ENCODE measurements at regions not wholly inside any gene's neighbourhood (a gene's known extent, or its start where the extent isn't known, plus 50 kb on each side); places are given as distances from the start of the nearest gene placed in this dataset.

GRCh38 chr5:175003531-175003930 lies 279.1 kb downstream of the MSX2 start:
- no peaks in the 10 kb centered on the region for H3K9me3 ChIP-seq (ENCODE audit: severe bottlenecking)
- no peak overlapping the region for H3K27ac ChIP-seq
- H3K27me3 ChIP-seq (ENCODE audit: insufficient read depth, low read depth, severe bottlenecking): peaks cover 83% of the 10 kb centered on the region
- H3K36me3 ChIP-seq: no peaks in the 10 kb centered on the region
- TF ChIP-seq CTCF (IDR thresholded peaks at IDR 0.05; ENCODE audit: low read depth, low read length): no peak
- no peak for DNase-seq
- no peak overlapping the region for H3K4me3 ChIP-seq (ENCODE audit: low read depth, low read length)

GRCh38 chr5:175001876-175002645 lies 277.7 kb downstream of the MSX2 start:
- no peak overlapping the region for H3K4me3 ChIP-seq (ENCODE audit: low read depth, low read length)
- no peak for DNase-seq
- no peak overlapping the region for H3K27ac ChIP-seq
- no peaks in the 10 kb centered on the region for H3K36me3 ChIP-seq
- peaks cover 81% of the 10 kb centered on the region for H3K27me3 ChIP-seq (ENCODE audit: insufficient read depth, low read depth, severe bottlenecking)
- H3K9me3 ChIP-seq (ENCODE audit: severe bottlenecking): no peaks in the 10 kb centered on the region
- no peak for TF ChIP-seq CTCF (IDR thresholded peaks at IDR 0.05; ENCODE audit: low read depth, low read length)

GRCh38 chr5:175001311-175001710 lies 276.9 kb downstream of the MSX2 start:
- Histone ChIP-seq H3K4me3 (ENCODE audit: low read depth, low read length) (no peak overlapping the region), H3K36me3 (no peaks in the 10 kb centered on the region), H3K27me3 (ENCODE audit: insufficient read depth, low read depth, severe bottlenecking) (peaks cover 79% of the 10 kb centered on the region), H3K27ac (no peak overlapping the region), H3K9me3 (ENCODE audit: severe bottlenecking) (no peaks in the 10 kb centered on the region)
- no peak for DNase-seq
- TF ChIP-seq CTCF (IDR thresholded peaks at IDR 0.05; ENCODE audit: low read depth, low read length): no peak

- H3K27me3 ChIP-seq (ENCODE audit: insufficient read depth, low read depth, severe bottlenecking): peaks cover 69% of the 10 kb centered on the region
- no peaks in the 10 kb centered on the region for H3K9me3 ChIP-seq (ENCODE audit: severe bottlenecking)
- no peaks in the 10 kb centered on the region for H3K36me3 ChIP-seq
- no peak overlapping the region for H3K4me3 ChIP-seq (ENCODE audit: low read depth, low read length)
- TF ChIP-seq CTCF (IDR thresholded peaks at IDR 0.05; ENCODE audit: low read depth, low read length): no peak
- DNase-seq: no peak
- H3K27ac ChIP-seq: no peak overlapping the region
These were observed 275.2 kb downstream of the MSX2 start for GRCh38 chr5:174999581-174999980.

GRCh38 chr5:174998131-174998730 lies 273.8 kb downstream of the MSX2 start:
- no peaks in the 10 kb centered on the region for H3K9me3 ChIP-seq (ENCODE audit: severe bottlenecking)
- no peak for TF ChIP-seq CTCF (IDR thresholded peaks at IDR 0.05; ENCODE audit: low read depth, low read length)
- peaks cover 62% of the 10 kb centered on the region for H3K27me3 ChIP-seq (ENCODE audit: insufficient read depth, low read depth, severe bottlenecking)
- H3K27ac ChIP-seq: no peak overlapping the region
- H3K36me3 ChIP-seq: no peaks in the 10 kb centered on the region
- no peak for DNase-seq
- no peak overlapping the region for H3K4me3 ChIP-seq (ENCODE audit: low read depth, low read length)
